CD8-positive, alpha-beta memory T cell (primary cell): ENCODE measurements at regions not wholly inside any gene's neighbourhood (a gene's known extent, or its start where the extent isn't known, plus 50 kb on each side); places are given as distances from the start of the nearest gene placed in this dataset.

ENCODE experiments used
- CTCF ChIA-PET: fragments of 350-600 bp; sonication (Branson Sonifier 250); formaldehyde crosslinking; loops from one replicate; lab custom pipeline; 2021; ENCODE audit warnings: antibody characterized with exemption; lab: Charles Lee
- POLR2A ChIA-PET: fragments of 350-600 bp; sonication (Branson Sonifier 250); formaldehyde crosslinking; loops from one replicate; lab custom pipeline; 2021; ENCODE audit warnings: antibody characterized with exemption; lab: Charles Lee
- DNase-seq, 5 donors: peaks; one replicate each; pipeline versions ENCODE4 v3.0.0 to v3.0.0-alpha.2; 2020 to 2022; ENCODE audit warnings: mixed read lengths in 1 of 5
- H3K27ac ChIP-seq: one replicate; pipeline ENCODE4 v1.7.0; 2013; ENCODE audit warnings: low read depth, mild to moderate bottlenecking, low read length, moderate library complexity
- H3K27me3 ChIP-seq: 2 replicates; pipeline ENCODE4 v1.7.0; 2013; ENCODE audit warnings: low read length, mild to moderate bottlenecking; ENCODE audit not compliant: insufficient read depth, poor library complexity, severe bottlenecking
- H3K36me3 ChIP-seq: 2 replicates; pipeline ENCODE4 v1.7.0; 2013; ENCODE audit warnings: mild to moderate bottlenecking, low read length, moderate library complexity; ENCODE audit not compliant: insufficient read depth
- H3K4me1 ChIP-seq: 2 replicates; pipeline ENCODE4 v1.7.0; 2013; ENCODE audit warnings: mild to moderate bottlenecking, low read length, moderate library complexity; ENCODE audit not compliant: insufficient read depth
- H3K4me3 ChIP-seq: 2 replicates; pipeline ENCODE4 v1.7.0; 2013; ENCODE audit warnings: mild to moderate bottlenecking, low read length
- H3K9me3 ChIP-seq: 2 replicates; pipeline ENCODE4 v1.7.0; 2013; ENCODE audit warnings: mild to moderate bottlenecking, low read length
- H3K27ac Mint-ChIP-seq, 8 donors: one replicate each; pipeline ENCODE4 v1.8.0; 2020 to 2021; ENCODE audit warnings: mixed read lengths in 8 of 8, mild to moderate bottlenecking in 6 of 8, inconsistent platforms in 3 of 8, moderate library complexity in 3 of 8
- H3K27me3 Mint-ChIP-seq, 2 donors: one replicate each; pipeline ENCODE4 v1.8.0; 2020 to 2021; ENCODE audit warnings: mixed read lengths in 2 of 2, mild to moderate bottlenecking in 1 of 2, moderate library complexity in 1 of 2
- H3K36me3 Mint-ChIP-seq, 3 donors: one replicate each; pipeline ENCODE4 v1.8.0; 2020 to 2021; ENCODE audit warnings: mixed read lengths in 3 of 3, inconsistent platforms in 1 of 3, mild to moderate bottlenecking in 1 of 3
- H3K4me1 Mint-ChIP-seq, 3 donors: one replicate each; pipeline ENCODE4 v1.8.0; 2020 to 2021; ENCODE audit warnings: mixed read lengths in 3 of 3, inconsistent platforms in 1 of 3, mild to moderate bottlenecking in 1 of 3
- H3K4me3 Mint-ChIP-seq, 7 donors: one replicate each; pipeline ENCODE4 v1.8.0; 2020 to 2021; ENCODE audit warnings: mixed read lengths in 7 of 7, mild to moderate bottlenecking in 6 of 7, moderate library complexity in 4 of 7, inconsistent platforms in 2 of 7
- H3K9me3 Mint-ChIP-seq, 5 donors: one replicate each; pipeline ENCODE4 v1.8.0; 2020 to 2022; ENCODE audit warnings: mixed read lengths in 5 of 5, mild to moderate bottlenecking in 3 of 5, moderate library complexity in 2 of 5, inconsistent platforms in 1 of 5

DNA sequence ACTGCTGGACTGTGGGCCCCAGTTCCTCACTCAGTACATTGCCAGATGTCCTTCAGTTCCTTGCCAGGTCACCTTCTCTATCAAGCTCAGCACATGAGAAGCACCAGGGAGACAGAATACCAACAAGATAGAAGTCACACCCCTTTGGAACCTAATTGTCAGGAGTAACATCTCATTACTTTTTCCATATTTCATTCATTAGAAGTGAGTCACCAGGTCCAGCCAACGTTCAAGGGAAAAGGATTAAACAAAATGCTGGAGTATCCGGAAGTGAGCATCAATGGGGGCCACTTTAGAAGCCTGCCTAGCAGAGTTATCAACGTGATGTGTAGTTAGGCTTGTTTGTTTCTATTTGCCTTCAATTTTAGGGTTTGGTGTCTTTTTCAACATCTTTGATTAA lies 569.3 kb downstream of the MIAT start:
- no peaks in the 10 kb centered on the region for H3K9me3 ChIP-seq
- H3K4me3 Mint-ChIP-seq: no peak overlapping the region
- no peak overlapping the region for H3K27ac Mint-ChIP-seq
- no peak overlapping the region for H3K27ac ChIP-seq
- no peaks in the 10 kb centered on the region for H3K27me3 ChIP-seq
- POLR2A ChIA-PET: no interaction called here
- no peak overlapping the region for H3K4me3 ChIP-seq
- no peaks in the 10 kb centered on the region for H3K36me3 Mint-ChIP-seq
- no peaks in the 10 kb centered on the region for H3K36me3 ChIP-seq
- CTCF ChIA-PET: no interaction called here
- H3K4me1 ChIP-seq: no peaks in the 10 kb centered on the region
- no peaks in the 10 kb centered on the region for H3K4me1 Mint-ChIP-seq
- H3K9me3 Mint-ChIP-seq: peaks cover 0 to 4% (median 3%) of the 10 kb centered on the region in 5 donors
- DNase-seq: no peak
- peaks cover 1 to 5% of the 10 kb centered on the region in 2 donors for H3K27me3 Mint-ChIP-seq

- Histone ChIP-seq H3K4me1 (no peaks in the 10 kb centered on the region), H3K27ac (no peak overlapping the region), H3K27me3 (no peaks in the 10 kb centered on the region), H3K4me3 (no peak overlapping the region), H3K36me3 (no peaks in the 10 kb centered on the region), H3K9me3 (no peaks in the 10 kb centered on the region)
- no peak for DNase-seq
- Mint-ChIP-seq H3K4me3 (no peak overlapping the region), H3K27me3 (peaks cover 1 to 11% of the 10 kb centered on the region in 2 donors), H3K9me3 (peaks cover 0 to 4% (median 3%) of the 10 kb centered on the region in 5 donors), H3K36me3 (no peaks in the 10 kb centered on the region), H3K27ac (no peak overlapping the region), H3K4me1 (no peaks in the 10 kb centered on the region)
- ChIA-PET CTCF (no interaction called here), POLR2A (no interaction called here)
Observed at GRCh38 chr22:27228771-27229170, 571.4 kb downstream of the MIAT start.

GRCh38 chr22:27230189-27230588 lies 571.4 kb downstream of the MN1 start:
- Histone ChIP-seq H3K4me3 (no peak overlapping the region), H3K27ac (no peak overlapping the region), H3K27me3 (no peaks in the 10 kb centered on the region), H3K36me3 (no peaks in the 10 kb centered on the region), H3K9me3 (no peaks in the 10 kb centered on the region), H3K4me1 (no peaks in the 10 kb centered on the region)
- ChIA-PET POLR2A (no interaction called here), CTCF (no interaction called here)
- peaks cover 1 to 11% of the 10 kb centered on the region in 2 donors for H3K27me3 Mint-ChIP-seq
- peaks cover 0 to 4% (median 3%) of the 10 kb centered on the region in 5 donors for H3K9me3 Mint-ChIP-seq
- no peaks in the 10 kb centered on the region for H3K4me1 Mint-ChIP-seq
- DNase-seq: no peak
- H3K36me3 Mint-ChIP-seq: no peaks in the 10 kb centered on the region
- no peak overlapping the region for H3K27ac Mint-ChIP-seq
- no peak overlapping the region for H3K4me3 Mint-ChIP-seq

DNA sequence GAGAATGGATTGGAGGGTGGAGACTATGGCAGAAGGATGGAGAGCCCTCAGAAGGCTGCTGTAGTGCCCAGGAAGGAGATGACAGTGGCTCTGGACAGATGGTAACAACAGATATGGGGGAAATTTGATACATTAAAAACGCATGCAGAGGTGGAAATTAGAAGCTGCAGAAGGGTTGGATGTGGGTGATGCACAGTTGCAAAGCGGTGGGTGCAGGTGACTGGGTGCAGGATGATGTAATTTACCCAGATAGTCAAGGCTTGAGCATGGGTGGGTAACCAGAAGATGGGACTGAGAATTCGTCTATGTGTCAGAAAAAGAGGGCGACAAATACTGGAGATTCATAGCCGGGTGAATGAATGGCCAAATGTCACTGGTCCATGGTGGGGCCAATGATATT lies 570.3 kb downstream of the MN1 start:
- Histone ChIP-seq H3K27ac (no peak overlapping the region), H3K9me3 (no peaks in the 10 kb centered on the region), H3K36me3 (no peaks in the 10 kb centered on the region), H3K4me1 (no peaks in the 10 kb centered on the region), H3K27me3 (no peaks in the 10 kb centered on the region), H3K4me3 (no peak overlapping the region)
- ChIA-PET CTCF (no interaction called here), POLR2A (no interaction called here)
- H3K4me3 Mint-ChIP-seq: no peak overlapping the region
- no peak for DNase-seq
- H3K27me3 Mint-ChIP-seq: peaks cover 1 to 11% of the 10 kb centered on the region in 2 donors
- no peak overlapping the region for H3K27ac Mint-ChIP-seq
- peaks cover 0 to 4% (median 3%) of the 10 kb centered on the region in 5 donors for H3K9me3 Mint-ChIP-seq
- H3K4me1 Mint-ChIP-seq: no peaks in the 10 kb centered on the region
- H3K36me3 Mint-ChIP-seq: no peaks in the 10 kb centered on the region

DNA sequence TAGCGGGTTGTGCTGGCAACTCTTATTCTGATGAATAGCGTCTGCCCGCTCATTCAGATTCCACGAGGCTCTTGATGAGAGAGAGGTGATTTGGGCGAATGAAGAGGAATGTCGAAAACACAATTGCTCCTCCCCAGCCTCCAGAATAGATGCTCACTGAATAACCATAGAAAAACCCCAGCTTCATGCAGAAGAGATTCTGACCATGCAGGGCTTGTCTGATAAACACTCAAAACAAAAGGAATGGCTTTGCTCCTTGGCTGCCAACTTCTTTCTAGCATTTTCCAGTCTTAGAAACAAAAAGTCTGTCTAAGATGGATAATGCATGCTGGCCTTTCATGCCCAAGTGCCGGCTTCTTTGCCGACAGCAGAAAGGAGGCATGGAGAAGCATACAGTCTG lies 569.5 kb downstream of the MN1 start:
- Histone ChIP-seq H3K27me3 (no peaks in the 10 kb centered on the region), H3K9me3 (no peaks in the 10 kb centered on the region), H3K4me3 (no peak overlapping the region), H3K4me1 (no peaks in the 10 kb centered on the region), H3K27ac (no peak overlapping the region), H3K36me3 (no peaks in the 10 kb centered on the region)
- CTCF ChIA-PET: no interaction called here
- Mint-ChIP-seq H3K36me3 (no peaks in the 10 kb centered on the region), H3K9me3 (peaks cover 0 to 4% (median 3%) of the 10 kb centered on the region in 5 donors), H3K27me3 (peaks cover 1 to 11% of the 10 kb centered on the region in 2 donors), H3K4me3 (no peak overlapping the region), H3K4me1 (no peaks in the 10 kb centered on the region), H3K27ac (no peak overlapping the region)
- no peak for DNase-seq
- POLR2A ChIA-PET: no interaction called here

- POLR2A ChIA-PET: no interaction called here
- Mint-ChIP-seq H3K4me1 (no peaks in the 10 kb centered on the region), H3K9me3 (no peaks in the 10 kb centered on the region), H3K4me3 (no peak overlapping the region), H3K27ac (no peak overlapping the region), H3K36me3 (no peaks in the 10 kb centered on the region), H3K27me3 (peaks cover 5 to 14% of the 10 kb centered on the region in 2 donors)
- Histone ChIP-seq H3K27me3 (no peaks in the 10 kb centered on the region), H3K36me3 (no peaks in the 10 kb centered on the region), H3K27ac (no peak overlapping the region), H3K9me3 (no peaks in the 10 kb centered on the region), H3K4me1 (no peaks in the 10 kb centered on the region), H3K4me3 (no peak overlapping the region)
- DNase-seq: no peak
- CTCF ChIA-PET: no interaction called here
Observed at GRCh38 chr22:27237080-27237741, 564.3 kb downstream of the MN1 start.

DNA sequence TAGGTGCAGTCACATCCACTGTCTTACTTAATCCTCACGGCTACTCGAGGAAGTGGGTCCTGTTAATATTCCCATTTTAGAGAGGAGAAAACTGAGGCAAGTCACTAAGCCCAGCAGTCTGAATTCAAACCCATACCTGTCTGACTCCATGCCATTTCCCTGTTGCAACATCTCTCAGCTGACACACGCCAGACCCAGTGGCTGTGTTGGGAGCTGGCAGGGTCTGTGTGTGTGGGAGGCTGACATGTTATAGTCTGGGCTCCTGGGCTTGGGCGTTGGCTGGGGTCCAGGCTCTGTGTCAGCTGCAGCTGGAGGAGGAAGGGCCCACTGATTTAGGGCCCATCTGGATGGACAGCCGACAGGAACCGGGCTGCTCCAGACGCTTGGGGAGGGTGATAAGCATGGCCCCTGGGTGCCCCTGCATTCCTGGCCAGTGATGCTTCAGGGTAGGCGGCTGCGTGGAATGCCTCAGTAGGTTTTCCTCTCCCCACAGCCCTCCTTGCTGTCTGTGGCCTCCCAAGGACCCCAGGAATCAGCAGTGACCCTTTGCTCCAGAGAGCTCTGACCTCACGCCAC lies 562.5 kb downstream of the MN1 start:
- Histone ChIP-seq H3K36me3 (no peaks in the 10 kb centered on the region), H3K9me3 (no peaks in the 10 kb centered on the region), H3K4me3 (no peak overlapping the region), H3K27me3 (no peaks in the 10 kb centered on the region), H3K27ac (no peak overlapping the region), H3K4me1 (no peaks in the 10 kb centered on the region)
- Mint-ChIP-seq H3K4me1 (no peaks in the 10 kb centered on the region), H3K9me3 (no peaks in the 10 kb centered on the region), H3K4me3 (no peak overlapping the region), H3K36me3 (no peaks in the 10 kb centered on the region), H3K27ac (no peak overlapping the region), H3K27me3 (peaks cover 8 to 10% of the 10 kb centered on the region in 2 donors)
- ChIA-PET POLR2A (no interaction called here), CTCF (no interaction called here)
- DNase-seq: no peak

- H3K9me3 ChIP-seq: no peaks in the 10 kb centered on the region
- no peak for DNase-seq
- no peak overlapping the region for H3K27ac Mint-ChIP-seq
- no peaks in the 10 kb centered on the region for H3K9me3 Mint-ChIP-seq
- H3K4me1 ChIP-seq: no peaks in the 10 kb centered on the region
- no peaks in the 10 kb centered on the region for H3K4me1 Mint-ChIP-seq
- H3K4me3 Mint-ChIP-seq: no peak overlapping the region
- CTCF ChIA-PET: no interaction called here
- H3K27me3 Mint-ChIP-seq: peaks cover 8 to 10% of the 10 kb centered on the region in 2 donors
- H3K4me3 ChIP-seq: no peak overlapping the region
- H3K36me3 Mint-ChIP-seq: no peaks in the 10 kb centered on the region
- no peaks in the 10 kb centered on the region for H3K36me3 ChIP-seq
- H3K27ac ChIP-seq: no peak overlapping the region
- POLR2A ChIA-PET: no interaction called here
- no peaks in the 10 kb centered on the region for H3K27me3 ChIP-seq
Observed at GRCh38 chr22:27239520-27239919, 562.0 kb downstream of the MN1 start.
